Transverse colon (tissue), 3 donors: ENCODE measurements at regions not wholly inside any gene's neighbourhood (a gene's known extent, or its start where the extent isn't known, plus 50 kb on each side); places are given as distances from the start of the nearest gene placed in this dataset.

Experiments used
- CTCF ChIP-seq, 5 experiments: fragments of 200-600 bp in 3 of 5; fragments of 450-650 bp in 2 of 5; sonication (generic) in 3 of 5; IDR thresholded peaks; 1 replicate in 2 of 5; 2 replicates in 3 of 5; pipeline ENCODE4 v1.5.1; 2016 to 2017; ENCODE audit warnings: antibody characterized with exemption in 5 of 5, inconsistent platforms in 3 of 5, mild to moderate bottlenecking in 2 of 5, moderate library complexity in 1 of 5
- EP300 ChIP-seq: sonication (generic); formaldehyde crosslinking; IDR thresholded peaks from one replicate; pipeline ENCODE4 v1.6.1; 2017; ENCODE audit warnings: antibody characterized with exemption, low read depth
- POLR2A ChIP-seq: fragments of 450-650 bp; IDR thresholded peaks from one replicate; pipeline ENCODE4 v1.6.1; 2016; ENCODE audit warnings: antibody characterized with exemption, mild to moderate bottlenecking, moderate library complexity

GRCh38 chr3:30475809-30476178 is 130.6 kb upstream of the TGFBR2 start:
- TF ChIP-seq CTCF (IDR thresholded peaks at IDR 0.05) (no peak), EP300 (no peak), POLR2A (no peak)
